Endothelial cell of umbilical vein (primary cell): ENCODE measurements at regions not wholly inside any gene's neighbourhood (a gene's known extent, or its start where the extent isn't known, plus 50 kb on each side); places are given as distances from the start of the nearest gene placed in this dataset.

Source experiments
- BruUV-seq: library from RNA; stranded (reverse); fragments of 400-500 nt; replicated peaks from 2 replicates; lab custom pipeline; 2021; lab: Mats Ljungman, UMichigan
- CTCF ChIA-PET: fragments of 300-600, 350-600 bp; sonication (Branson Sonifier 250); formaldehyde crosslinking; loops from one replicate; lab custom pipeline; 2021; ENCODE audit warnings: antibody characterized with exemption, inconsistent platforms; lab: Charles Lee
- POLR2A ChIA-PET: fragments of 300-600, 350-600 bp; sonication (Branson Sonifier 250); formaldehyde crosslinking; loops from one replicate; lab custom pipeline; 2021; ENCODE audit warnings: antibody characterized with exemption, inconsistent platforms; lab: Charles Lee
- DNase-seq: peaks from one replicate; pipeline ENCODE4 v3.0.0-alpha.2; 2011; ENCODE audit warnings: low read depth, low spot score
- FAIRE-seq: peaks from 2 replicates; lab custom pipeline; 2011; peaks lifted over from hg19 to GRCh38; lab: Jason Lieb, UNC
- H2AFZ ChIP-seq: 2 replicates; pipeline ENCODE4 v1.6.0; 2012; ENCODE audit warnings: low read depth, low read length, control low read depth, inconsistent platforms
- H3K27ac ChIP-seq: 2 replicates; pipeline ENCODE4 v1.5.1; 2011; ENCODE audit warnings: low read depth, mild to moderate bottlenecking, control low read depth, low read length, moderate library complexity; ENCODE audit not compliant: insufficient read depth
- H3K27me3 ChIP-seq, 2 experiments: 2 replicates each; pipeline versions ENCODE4 v1.6.0 to v1.6.1; 2011; ENCODE audit warnings: low read length in 2 of 2, mixed read lengths in 1 of 2; ENCODE audit not compliant: control insufficient read depth in 2 of 2, insufficient read depth in 2 of 2
- H3K36me3 ChIP-seq, 2 experiments: 2 replicates in 1 of 2; 3 replicates in 1 of 2; pipeline ENCODE4 v1.5.1; 2011; ENCODE audit warnings: low read length in 2 of 2, mild to moderate bottlenecking in 1 of 2, moderate library complexity in 1 of 2; ENCODE audit not compliant: control insufficient read depth in 2 of 2, insufficient read depth in 2 of 2; ENCODE audit errors: extremely low read depth in 1 of 2
- H3K4me1 ChIP-seq: 3 replicates; pipeline ENCODE4 v1.5.1; 2011; ENCODE audit warnings: mild to moderate bottlenecking, low read length; ENCODE audit not compliant: control insufficient read depth, insufficient read depth; ENCODE audit errors: extremely low read depth
- H3K4me2 ChIP-seq: 2 replicates; pipeline ENCODE4 v1.6.1; 2011; ENCODE audit warnings: low read length, control low read depth, mixed read lengths; ENCODE audit not compliant: insufficient read depth
- H3K4me3 ChIP-seq, 3 experiments: fragments of 200-600 bp in 1 of 3; sonication (generic), shearing (Covaris generic) in 1 of 3; replicated peaks in 1 of 3; 2 replicates each; pipeline ENCODE4 v1.5.1; 2011 to 2016; ENCODE audit warnings: control low read depth in 3 of 3, low read length in 3 of 3, mild to moderate bottlenecking in 2 of 3, inconsistent platforms in 1 of 3, low read depth in 1 of 3, moderate library complexity in 1 of 3; ENCODE audit not compliant: insufficient read depth in 1 of 3
- H3K79me2 ChIP-seq: 2 replicates; pipeline ENCODE4 v1.6.0; 2012; ENCODE audit warnings: low read length, inconsistent platforms; ENCODE audit not compliant: control insufficient read depth, insufficient read depth
- H3K9ac ChIP-seq: replicated peaks from 2 replicates; pipeline ENCODE3; 2011; ENCODE audit warnings: low read length, control low read depth; ENCODE audit not compliant: insufficient read depth; ENCODE audit errors: extremely low read depth
- H3K9me1 ChIP-seq: replicated peaks from 3 replicates; pipeline ENCODE4 v1.6.0; 2011; ENCODE audit warnings: mild to moderate bottlenecking, low read length; ENCODE audit not compliant: control insufficient read depth, insufficient read depth; ENCODE audit errors: extremely low read depth
- H3K9me3 ChIP-seq: replicated peaks from 2 replicates; pipeline ENCODE4 v1.5.1; 2012; ENCODE audit warnings: low read length, inconsistent platforms; ENCODE audit not compliant: control insufficient read depth, insufficient read depth
- H4K20me1 ChIP-seq: replicated peaks from 2 replicates; pipeline ENCODE3; 2011; ENCODE audit warnings: mild to moderate bottlenecking, low read length; ENCODE audit not compliant: control insufficient read depth, insufficient read depth; ENCODE audit errors: extremely low read depth
- CTCF ChIP-seq, 2 donors: IDR thresholded peaks; 1 replicate in 1 of 2; 2 replicates in 1 of 2; pipeline ENCODE4 v1.5.1; 2011; ENCODE audit warnings: low read length in 2 of 2, mild to moderate bottlenecking in 2 of 2, moderate library complexity in 2 of 2, control low read depth in 1 of 2, inconsistent platforms in 1 of 2, low read depth in 1 of 2; ENCODE audit not compliant: insufficient read depth in 1 of 2; ENCODE audit errors: extremely low read depth in 1 of 2
- EZH2 ChIP-seq: IDR thresholded peaks from 2 replicates; pipeline ENCODE4 v1.6.1; 2012; ENCODE audit warnings: borderline replicate concordance, low read depth, mild to moderate bottlenecking, moderate library complexity, low read length, inconsistent platforms; ENCODE audit not compliant: severe bottlenecking
- FOS ChIP-seq: IDR thresholded peaks from 2 replicates; pipeline ENCODE4 v1.6.1; 2011; ENCODE audit warnings: mild to moderate bottlenecking, low read length, moderate library complexity, borderline replicate concordance; ENCODE audit not compliant: insufficient read depth
- GATA2 ChIP-seq: IDR thresholded peaks from 2 replicates; pipeline ENCODE4 v1.7.0; 2011; ENCODE audit warnings: low read depth, mild to moderate bottlenecking, moderate library complexity, mixed read lengths, low read length; ENCODE audit not compliant: insufficient read length, insufficient read depth
- JUN ChIP-seq: IDR thresholded peaks from 2 replicates; pipeline ENCODE4 v1.6.1; 2011; ENCODE audit warnings: borderline replicate concordance, low read depth; ENCODE audit not compliant: insufficient read length, insufficient read depth
- MAX ChIP-seq: IDR thresholded peaks from 2 replicates; pipeline ENCODE4 v1.6.1; 2011; ENCODE audit not compliant: insufficient read depth, insufficient read length
- MYC ChIP-seq: IDR thresholded peaks from one replicate; pipeline ENCODE4 v1.6.1; 2011; ENCODE audit warnings: mild to moderate bottlenecking, low read depth, low read length
- POLR2A ChIP-seq: IDR thresholded peaks from 2 replicates; pipeline ENCODE4 v1.6.1; 2012; ENCODE audit warnings: low read depth, mild to moderate bottlenecking, control low read depth, low read length
- POLR2AphosphoS5 ChIP-seq: IDR thresholded peaks from 2 replicates; pipeline ENCODE4 v1.6.1; 2012; ENCODE audit warnings: low read depth, mild to moderate bottlenecking, control low read depth, low read length, moderate library complexity; ENCODE audit not compliant: insufficient read depth
- dilution Hi-C: fragments of 300-500 bp; cut with MboI; formaldehyde crosslinking; loops from one replicate; pipeline ENCODE4 v1.15.0; 2019; ENCODE audit warnings: low sequenced_read_pairs; ENCODE audit not compliant: extremely low pct_ligation_motif_present
- intact Hi-C: fragments of 100-400 bp; cut with micrococcal nuclease; formaldehyde crosslinking; loops from one replicate; pipeline ENCODE4 v1.10.0; 2022

- Histone ChIP-seq H3K9me1 (no peaks in the 10 kb centered on the region), H3K4me2 (no peak overlapping the region), H3K79me2 (no peaks in the 10 kb centered on the region), H3K9me3 (no peaks in the 10 kb centered on the region), H3K27me3 (no peaks in the 10 kb centered on the region), H3K27ac (no peak overlapping the region), H3K4me1 (peaks cover 11% of the 10 kb centered on the region), H3K36me3 (no peaks in the 10 kb centered on the region), H4K20me1 (no peaks in the 10 kb centered on the region), H3K4me3 (no peak overlapping the region), H2AFZ (no peak overlapping the region), H3K9ac (no peak overlapping the region)
- ChIA-PET POLR2A (no interaction called here), CTCF (no interaction called here)
- FAIRE-seq (no peak), DNase-seq (no peak)
- TF ChIP-seq POLR2AphosphoS5, result no peak
- no peak for TF ChIP-seq MYC
- TF ChIP-seq FOS, result no peak
- TF ChIP-seq JUN, result no peak
- TF ChIP-seq MAX, result no peak
- TF ChIP-seq GATA2, result no peak
- no peak for TF ChIP-seq EZH2
- TF ChIP-seq CTCF (IDR thresholded peaks at IDR 0.05; ENCODE audit: extremely low read depth in 1 of 2, insufficient read depth in 1 of 2, low read depth in 1 of 2, low read length in 2 of 2), result no peak
- TF ChIP-seq POLR2A, result no peak
- no TSS peak for BruUV-seq
- dilution Hi-C loops (no loop called here), intact Hi-C loops (loop anchor here (1.0 kb wide), 1 partner anchor 24 kb away; no protein-coding TSS in a partner anchor)
These were observed 97.1 kb downstream of the TMEM212 start for GRCh38 chr3:171940151-171940649.
